ENCODE measurements at regions not wholly inside any gene's neighbourhood (a gene's known extent, or its start where the extent isn't known, plus 50 kb on each side); places are given as distances from the start of the nearest gene placed in this dataset.

GRCh38 chr2:220562375-220563140 lies 935.1 kb downstream of the SLC4A3 start:
- no peak overlapping the region for H3K4me3 ChIP-seq
- no peak for TF ChIP-seq CTCF (IDR thresholded peaks at IDR 0.05)
- no peak for DNase-seq (ENCODE audit: low spot score)

DNA sequence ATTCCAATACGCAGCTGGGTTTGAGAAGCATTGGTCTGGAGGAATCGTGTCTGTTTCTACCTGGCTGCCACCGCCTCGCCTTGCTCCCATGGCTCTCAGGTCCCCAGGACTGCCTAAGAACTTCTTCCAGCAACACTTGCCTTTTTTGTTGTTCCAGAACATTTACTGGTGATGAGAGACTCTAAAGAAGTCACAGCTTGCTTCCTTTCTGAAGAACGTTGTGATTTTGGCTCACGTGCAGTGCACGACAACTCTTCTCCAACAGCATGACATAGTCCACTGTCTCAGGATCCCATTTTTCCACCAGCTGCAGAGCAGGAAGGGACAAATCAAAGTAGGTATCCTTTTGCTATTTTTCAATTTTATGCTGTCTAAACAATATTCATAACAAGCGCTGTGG lies 940.9 kb downstream of the SLC4A3 start:
- no peak overlapping the region for H3K4me3 ChIP-seq
- no peak overlapping the region for H3K27ac ChIP-seq
- no peak for DNase-seq (ENCODE audit: low spot score)
- no peak for TF ChIP-seq CTCF (IDR thresholded peaks at IDR 0.05)

More at GRCh38 chr2:220562375-220563140, 935.1 kb downstream of the SLC4A3 start:
- no peak overlapping the region for H3K27ac ChIP-seq

GRCh38 chr2:220569112-220569897 lies 941.9 kb downstream of the SLC4A3 start:
- Histone ChIP-seq H3K27ac (no peak overlapping the region), H3K4me3 (no peak overlapping the region)
- DNase-seq (ENCODE audit: low spot score): no peak
- TF ChIP-seq CTCF (IDR thresholded peaks at IDR 0.05): no peak

- DNase-seq (ENCODE audit: low spot score): no peak
- Histone ChIP-seq H3K4me3 (no peak overlapping the region), H3K27ac (no peak overlapping the region)
- TF ChIP-seq CTCF (IDR thresholded peaks at IDR 0.05): no peak
These were observed 945.0 kb downstream of the SLC4A3 start for GRCh38 chr2:220572385-220572784.

GRCh38 chr2:220574038-220574437 lies 946.6 kb downstream of the SLC4A3 start:
- TF ChIP-seq CTCF (IDR thresholded peaks at IDR 0.05): no peak
- DNase-seq (ENCODE audit: low spot score): no peak
- Histone ChIP-seq H3K4me3 (no peak overlapping the region), H3K27ac (no peak overlapping the region)

GRCh38 chr2:220575963-220576362 lies 948.5 kb downstream of the SLC4A3 start:
- no peak overlapping the region for H3K4me3 ChIP-seq
- no peak overlapping the region for H3K27ac ChIP-seq
- no peak for DNase-seq (ENCODE audit: low spot score)
- TF ChIP-seq CTCF (IDR thresholded peaks at IDR 0.05): no peak
